Stimulated activated CD4-positive, alpha-beta T cell treated with anti-CD3 and anti-CD28 coated beads, Interleukin-4, amount 100 ng/mL, for 4 hours (primary cell): ENCODE measurements at regions not wholly inside any gene's neighbourhood (a gene's known extent, or its start where the extent isn't known, plus 50 kb on each side); places are given as distances from the start of the nearest gene placed in this dataset.
"Not testable (repeated sequence)": the region's sequence is repeated elsewhere in the genome, so short reads cannot be mapped to it uniquely, and the experiment has no call there.

Source experiments
- DNase-seq, 2 experiments: peaks; one replicate each; pipeline ENCODE4 v3.0.0-alpha.2; 2020

DNA sequence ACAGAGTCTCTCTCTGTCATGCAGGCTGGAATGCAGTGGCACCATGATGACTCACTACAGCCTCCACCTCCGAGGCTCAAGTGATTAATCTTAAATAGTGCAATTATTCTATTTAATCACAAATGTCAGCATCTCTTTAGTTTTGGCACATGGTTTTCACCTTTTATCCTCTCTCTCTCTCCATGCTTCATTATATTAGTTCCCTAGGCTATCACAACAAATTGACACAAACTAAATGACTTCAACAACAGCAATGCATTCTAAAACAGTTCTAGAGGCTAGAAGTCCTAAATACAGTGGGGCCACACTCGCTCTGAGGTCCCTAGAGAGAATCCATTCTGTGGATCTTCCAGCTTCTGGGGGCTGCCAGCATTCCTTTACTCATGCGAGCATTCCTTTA lies 178.2 kb upstream of the ZNG1F start:
- DNase-seq, result not testable (repeated sequence)

DNA sequence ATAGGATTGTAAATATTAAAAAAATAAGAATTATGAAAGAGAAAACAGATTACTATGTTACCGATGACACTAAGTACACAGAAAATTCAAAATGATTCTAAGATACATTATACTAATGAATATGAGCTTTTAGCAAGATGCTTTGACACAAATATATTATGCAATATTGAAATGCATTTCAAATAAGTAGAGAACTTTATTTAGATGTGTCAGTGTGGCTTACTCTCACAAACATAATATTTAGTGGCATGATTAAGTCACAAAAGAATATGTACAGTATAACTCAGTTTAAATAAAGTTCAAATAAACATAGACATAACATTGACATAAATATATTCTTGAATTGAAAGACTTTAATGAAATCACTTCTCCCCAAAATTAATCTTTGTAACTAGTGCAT lies 172.7 kb upstream of the ZNG1F start:
- not testable (repeated sequence) for DNase-seq

DNA sequence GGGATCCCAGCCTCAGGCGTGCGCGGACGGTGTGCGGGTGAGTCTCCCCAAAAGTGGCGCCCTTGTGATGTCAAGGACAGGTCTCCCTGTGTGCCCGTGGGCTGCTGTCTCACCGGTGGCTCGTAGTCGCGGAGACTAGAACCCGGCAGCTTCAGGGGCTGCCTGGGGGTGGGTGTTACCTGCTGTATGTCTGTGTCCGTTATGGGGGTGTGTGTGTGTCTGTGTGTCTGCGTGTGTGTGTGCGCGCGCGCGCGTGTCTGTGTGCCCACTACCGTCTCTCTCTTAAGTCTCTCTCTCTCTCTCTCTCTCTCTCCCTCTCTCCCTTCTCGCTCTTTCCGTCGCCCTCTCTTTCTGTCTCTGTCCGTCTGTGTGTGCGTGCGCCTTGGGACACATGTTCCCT lies 170.0 kb upstream of the ZNG1F start:
- DNase-seq, result peak; percentile 18 to 21

DNA sequence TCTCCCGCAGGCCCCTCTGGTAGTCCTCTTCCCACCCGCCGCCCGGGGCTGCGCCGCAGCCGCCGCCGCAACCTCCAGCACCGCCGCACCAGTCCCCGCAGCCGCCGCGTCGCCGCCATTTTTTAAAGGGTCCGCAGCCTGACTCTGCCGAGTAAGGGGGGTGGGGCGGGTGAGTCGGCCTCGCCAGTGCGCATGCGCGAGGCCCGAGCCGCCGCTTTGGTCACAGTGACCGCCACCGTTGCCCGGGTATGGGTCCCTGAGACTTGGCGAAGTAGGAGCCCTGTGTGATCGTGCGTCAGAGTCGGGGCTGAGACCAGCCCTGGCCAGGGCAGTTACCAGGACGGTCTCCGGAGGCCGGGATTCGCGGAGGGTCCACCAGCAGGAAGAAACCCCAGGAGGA lies 169.6 kb upstream of the ZNG1F start:
- DNase-seq, result peak; percentile 81

DNA sequence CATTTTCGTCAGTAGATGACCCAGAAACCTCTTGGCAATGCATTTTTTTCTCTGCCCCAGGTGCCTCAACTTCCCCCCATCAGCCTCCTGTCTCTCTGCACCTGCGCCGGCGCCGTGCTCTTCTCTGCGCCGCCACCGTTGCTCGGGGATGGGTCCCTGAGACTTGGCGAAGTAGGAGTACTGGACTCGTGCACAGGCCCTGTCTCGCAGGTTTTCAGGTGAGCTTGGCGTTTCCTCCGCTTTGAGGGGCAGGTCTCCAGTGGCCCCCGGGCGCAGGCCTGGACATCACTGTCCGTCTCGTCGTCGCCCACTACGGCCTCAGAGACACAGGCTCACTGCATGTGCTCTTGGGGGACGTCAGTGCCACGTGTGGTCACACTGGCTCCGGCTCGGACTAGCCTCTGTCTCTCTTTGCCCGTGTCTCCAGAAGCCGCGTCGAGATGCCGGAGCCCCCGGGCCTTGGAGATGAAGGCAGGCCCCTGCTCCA lies 168.8 kb upstream of the ZNG1F start:
- DNase-seq, result not testable (repeated sequence)

DNA sequence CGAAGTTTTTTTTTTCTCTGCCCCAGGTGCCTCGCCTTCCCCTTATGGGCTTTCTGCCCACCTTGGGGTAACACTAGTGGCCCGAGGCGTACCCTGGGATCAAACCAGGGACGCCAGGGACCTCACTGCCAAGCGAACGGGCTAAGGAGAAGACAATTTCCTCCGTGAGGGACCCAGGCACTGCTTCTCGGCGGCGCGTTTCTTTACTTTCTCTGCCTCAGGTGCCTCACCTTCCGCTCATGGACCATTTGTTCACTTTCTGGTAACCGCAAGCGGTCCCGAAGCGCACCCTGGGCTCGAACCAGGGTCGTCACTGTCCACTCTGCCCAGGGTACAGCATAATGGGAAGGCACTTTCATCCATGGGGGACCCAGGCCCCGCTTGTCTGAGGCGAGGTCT lies 168.2 kb upstream of the ZNG1F start:
- not testable (repeated sequence) for DNase-seq

DNA sequence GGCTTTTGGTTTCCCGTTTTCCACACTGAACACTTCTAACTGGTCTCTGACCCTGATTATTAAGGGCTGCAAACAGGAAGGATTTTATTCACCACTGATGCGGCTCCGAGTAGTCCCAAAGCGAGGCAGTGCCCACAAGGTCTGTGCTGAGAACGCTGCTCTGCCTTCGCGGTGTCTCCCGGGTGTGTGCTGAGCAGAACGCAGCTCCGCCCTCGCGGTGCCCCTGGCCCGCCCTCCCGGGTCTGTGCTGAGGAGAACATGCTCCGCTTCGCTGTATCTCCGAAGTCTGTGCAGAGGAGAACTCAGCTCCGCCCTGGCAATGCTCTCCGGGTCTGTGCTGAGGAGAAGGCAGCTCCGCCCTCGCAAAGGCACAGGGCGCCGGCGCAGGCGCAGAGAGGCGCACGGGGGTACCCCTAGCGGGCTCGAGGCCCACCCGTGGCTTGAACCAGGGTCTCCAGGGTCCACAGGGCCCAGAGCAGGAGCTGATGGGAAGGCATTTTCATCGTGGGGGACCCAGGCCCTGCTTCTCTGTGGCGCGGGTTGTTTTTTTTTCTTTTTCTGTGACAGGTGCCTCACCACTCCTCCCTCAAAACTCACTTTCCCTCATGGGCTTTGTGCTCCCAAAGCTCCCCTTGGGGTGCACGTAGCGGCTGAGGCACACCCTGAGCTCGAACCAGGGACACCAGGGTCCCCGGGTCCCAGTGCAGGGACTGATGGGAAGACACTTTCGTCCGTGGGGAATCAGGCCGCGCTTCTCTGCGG lies 167.7 kb upstream of the ZNG1F start:
- DNase-seq, result peak; percentile 83 to 93

DNA sequence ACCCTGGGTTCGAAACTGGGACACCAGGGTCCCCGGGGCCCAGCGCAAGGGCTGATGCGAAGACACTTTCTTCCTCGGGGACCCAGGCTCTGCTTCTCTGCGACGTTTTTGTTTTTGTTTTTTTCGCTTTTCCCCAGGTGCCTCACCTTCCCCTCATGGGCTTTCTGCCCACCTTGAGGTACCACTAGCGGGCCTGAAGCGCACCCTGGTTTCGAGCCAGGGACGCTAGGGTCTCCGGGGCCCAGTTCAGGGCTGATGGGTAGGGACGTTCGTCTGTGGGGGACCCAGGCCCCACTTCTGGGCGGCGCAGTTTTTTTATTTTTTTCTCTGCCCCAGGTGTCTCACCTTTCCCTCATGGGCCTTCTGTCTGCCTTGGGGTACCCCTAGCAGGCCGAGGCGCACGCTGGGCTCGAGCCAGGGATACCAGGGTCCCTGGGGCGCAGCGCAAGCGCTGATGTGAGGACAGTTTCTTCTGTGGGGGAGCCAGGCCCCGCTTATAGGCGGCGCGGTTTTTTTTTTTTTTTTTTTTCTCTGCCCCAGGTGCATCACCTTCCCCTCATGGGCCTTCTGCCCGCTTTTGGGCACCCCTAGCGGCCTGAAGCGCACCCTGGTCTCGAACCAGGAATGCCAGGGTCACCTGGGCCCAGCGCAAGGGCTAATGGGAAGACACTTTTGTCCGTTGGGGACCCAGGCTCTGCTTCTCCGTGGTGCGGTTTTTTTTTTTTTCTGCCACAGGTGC lies 166.8 kb upstream of the ZNG1F start:
- DNase-seq, result not testable (repeated sequence)

DNA sequence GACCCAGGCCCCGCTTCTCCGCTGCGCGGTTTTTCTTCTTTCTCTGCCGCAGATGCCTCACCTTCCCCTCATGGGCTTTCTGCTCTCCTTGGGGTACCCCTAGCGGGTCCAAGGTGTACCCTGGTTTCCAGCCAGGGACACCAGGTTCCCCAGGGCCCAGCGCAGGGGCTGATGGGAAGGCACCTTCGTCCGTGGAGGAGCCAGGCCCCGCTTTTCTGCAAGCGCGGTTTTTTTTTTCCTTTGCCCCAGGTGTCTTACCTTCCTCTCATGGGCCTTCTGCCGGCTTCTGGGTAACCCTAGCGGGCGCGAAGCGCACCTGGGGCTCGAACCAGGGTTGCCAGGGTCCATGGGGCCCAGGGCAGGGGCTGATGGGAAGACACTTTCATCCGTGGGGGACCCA lies 165.9 kb upstream of the ZNG1F start:
- peak; percentile 18 to 19 for DNase-seq

DNA sequence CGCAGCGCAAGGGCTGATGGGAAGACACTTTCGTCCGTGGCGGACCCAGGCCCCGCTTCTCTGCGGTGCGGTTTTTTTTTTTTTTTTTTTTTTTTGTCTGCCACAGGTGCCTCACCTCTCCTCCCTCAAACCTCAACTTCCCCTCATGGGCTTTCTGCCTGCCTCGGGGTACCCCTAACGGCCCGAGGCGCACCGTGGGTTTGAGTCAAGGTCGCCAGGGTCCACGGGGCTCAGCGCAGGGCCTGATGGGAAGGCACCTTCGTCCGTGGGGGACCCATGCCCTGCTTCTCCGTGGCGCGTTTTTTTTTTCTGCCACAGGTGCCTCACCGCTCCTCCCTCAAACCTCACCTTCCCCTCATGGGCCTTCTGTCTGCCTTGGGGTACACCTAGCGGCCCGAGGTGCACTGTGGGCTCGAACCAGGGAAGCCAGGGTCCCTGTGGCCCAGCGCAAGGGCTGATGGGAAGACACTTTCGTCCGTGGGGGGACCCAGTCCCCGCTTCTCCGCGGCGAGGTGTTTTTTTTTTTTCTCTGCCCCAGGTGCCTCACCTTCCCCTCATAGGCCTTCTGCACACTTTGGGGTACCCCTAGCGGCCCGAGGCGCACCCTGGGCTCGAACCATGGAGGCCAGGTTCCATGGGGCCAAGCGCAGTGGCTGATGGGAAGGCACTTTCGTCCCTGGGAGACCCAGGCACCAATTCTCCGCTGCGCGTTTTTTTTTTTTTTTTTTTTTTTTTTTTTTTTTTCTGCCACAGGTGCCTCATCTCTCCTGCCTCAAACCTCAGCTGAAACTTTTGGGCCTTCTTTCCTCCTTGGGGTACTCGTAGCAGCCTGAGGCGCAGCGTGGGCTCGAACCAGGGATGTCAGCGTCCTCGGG lies 165.2 kb upstream of the ZNG1F start:
- not testable (repeated sequence) for DNase-seq

DNA sequence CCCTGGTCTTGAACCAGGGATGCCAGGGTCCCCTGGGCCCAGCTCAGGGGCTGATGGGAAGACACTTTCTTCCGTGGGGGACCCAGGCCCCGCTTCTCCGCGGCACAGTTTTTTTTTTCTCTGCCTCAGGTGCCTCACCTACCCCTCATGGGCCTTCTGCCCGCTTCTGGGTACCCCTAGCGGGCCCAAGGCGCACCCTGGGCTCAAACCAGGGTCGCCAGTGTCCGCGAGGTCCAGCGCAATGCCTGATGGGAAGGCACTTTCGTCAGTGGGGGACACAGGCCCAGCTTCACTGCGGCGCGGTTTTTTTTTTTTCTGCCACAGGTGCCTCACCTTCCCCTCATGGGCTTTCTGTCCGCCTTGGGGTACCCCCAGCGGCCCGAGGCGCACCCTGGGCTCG lies 163.9 kb upstream of the ZNG1F start:
- DNase-seq, result not testable (repeated sequence)

DNA sequence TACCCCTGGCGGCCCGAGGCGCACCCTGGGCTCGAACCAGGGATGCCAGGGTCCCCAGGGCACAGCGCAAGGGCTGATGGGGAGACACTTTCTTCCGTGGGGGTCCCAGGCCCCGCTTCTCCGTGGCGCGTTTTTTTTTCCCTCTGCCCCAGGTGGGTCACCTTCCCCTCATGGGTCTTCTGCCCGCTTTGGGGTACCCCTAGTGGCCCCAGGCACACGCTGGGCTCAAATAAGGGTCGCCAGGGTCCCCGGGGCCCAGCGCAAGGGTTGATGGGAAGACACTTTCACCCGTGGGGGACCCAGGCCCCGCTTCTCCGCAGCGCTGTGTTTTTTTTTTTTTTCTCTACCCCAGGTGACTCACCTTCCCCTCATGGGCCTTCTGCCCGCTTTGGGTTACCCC lies 163.3 kb upstream of the ZNG1F start:
- DNase-seq, result not testable (repeated sequence)

DNA sequence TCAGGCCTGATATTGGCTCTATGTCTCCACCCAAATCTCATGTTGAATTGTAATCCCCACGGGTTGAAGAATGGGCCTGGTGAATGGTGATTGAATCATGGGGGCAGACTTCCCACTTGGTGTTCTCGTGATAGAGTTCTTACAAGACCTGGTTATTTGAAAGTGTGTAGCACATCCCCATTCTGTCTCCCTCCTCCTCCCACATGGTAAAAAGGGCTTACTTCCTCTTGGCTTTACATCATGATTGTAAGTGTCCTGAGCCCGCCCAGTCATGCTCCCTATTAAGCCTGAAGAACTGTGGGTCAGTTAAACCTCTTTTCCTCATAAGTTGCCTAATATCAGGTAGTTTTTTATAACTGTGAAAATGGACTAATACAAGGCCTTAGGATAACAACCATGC lies 158.8 kb upstream of the ZNG1F start:
- DNase-seq, result not testable (repeated sequence)

DNA sequence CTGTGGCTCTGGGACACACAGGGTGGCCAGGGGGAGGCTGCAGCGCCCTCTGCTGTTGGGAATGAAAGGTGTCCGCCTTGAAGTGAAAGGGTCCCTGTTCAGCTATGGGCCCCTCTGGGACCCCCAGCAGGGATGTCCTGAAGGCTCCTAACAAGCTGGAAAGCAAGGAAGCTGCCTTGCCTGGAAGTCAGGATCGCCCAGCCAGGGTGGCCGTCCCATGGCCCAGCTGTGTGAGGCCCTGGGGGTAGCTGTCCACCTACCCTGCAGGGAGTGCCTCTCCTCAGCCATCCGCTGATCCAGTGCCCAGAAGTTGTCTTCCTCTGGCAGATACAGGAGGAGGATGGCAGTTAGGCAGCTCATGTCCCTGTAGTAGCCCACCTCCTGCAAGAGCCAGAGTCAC lies 143.4 kb upstream of the ZNG1F start:
- not testable (repeated sequence) for DNase-seq

DNA sequence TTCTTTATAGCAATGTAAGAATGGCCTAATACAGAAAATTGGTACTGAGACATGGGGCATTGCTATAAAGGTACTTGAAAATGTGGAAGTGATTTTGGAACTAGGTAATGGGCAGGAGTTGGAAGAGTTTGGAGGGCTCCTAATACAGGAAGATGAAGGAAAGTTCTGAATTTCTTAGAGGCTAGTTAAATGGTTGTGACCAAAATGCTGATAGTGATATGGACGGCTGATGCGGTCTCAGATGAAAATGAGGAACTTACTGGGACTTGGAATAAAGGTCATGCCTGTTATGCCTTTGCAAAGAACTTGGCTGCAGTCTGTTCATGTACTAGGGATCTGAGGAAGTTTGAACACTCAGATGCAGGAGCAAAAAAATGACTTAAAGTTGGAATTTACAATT lies 132.2 kb upstream of the ZNG1F start:
- not testable (repeated sequence) for DNase-seq

DNA sequence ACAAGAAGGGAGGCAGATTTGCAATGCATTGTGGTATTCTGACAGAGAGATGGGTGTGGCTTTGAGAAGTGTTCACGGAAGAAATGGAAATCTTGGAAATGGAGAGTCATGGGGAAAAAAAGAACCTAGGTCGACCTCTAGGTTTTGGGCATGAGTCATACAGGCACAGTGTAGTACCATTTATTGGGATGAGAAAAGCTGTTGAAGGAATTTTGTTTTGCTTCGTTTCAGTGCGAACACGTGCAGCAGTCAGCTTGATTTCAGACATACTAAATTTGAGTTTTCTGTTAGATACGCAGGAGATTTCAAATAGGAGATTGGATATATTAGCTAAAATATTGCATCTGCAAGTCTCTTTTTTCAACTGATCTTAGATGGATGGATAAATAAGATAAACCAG lies 119.8 kb upstream of the ZNG1F start:
- DNase-seq, result not testable (repeated sequence)

DNA sequence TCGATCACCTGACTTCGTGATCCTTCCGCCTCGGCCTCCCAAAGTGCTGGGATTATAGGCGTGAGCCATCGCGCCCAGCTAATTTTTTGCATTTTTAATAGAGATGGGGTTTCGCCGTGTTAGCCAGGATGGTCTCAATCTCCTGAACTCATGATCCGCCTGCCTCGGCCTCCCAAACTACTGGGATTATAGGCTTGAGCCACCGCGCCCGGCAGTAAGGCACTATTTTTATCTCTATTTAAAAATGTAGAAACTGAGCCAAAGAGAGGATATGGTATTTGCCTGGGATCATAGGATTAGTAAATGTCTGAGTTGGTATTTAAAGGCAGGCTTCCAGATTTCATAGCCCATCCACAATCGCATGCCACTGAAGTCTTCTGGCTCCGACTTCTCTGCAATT lies 96.6 kb upstream of the ZNG1F start:
- DNase-seq, result not testable (repeated sequence)

DNA sequence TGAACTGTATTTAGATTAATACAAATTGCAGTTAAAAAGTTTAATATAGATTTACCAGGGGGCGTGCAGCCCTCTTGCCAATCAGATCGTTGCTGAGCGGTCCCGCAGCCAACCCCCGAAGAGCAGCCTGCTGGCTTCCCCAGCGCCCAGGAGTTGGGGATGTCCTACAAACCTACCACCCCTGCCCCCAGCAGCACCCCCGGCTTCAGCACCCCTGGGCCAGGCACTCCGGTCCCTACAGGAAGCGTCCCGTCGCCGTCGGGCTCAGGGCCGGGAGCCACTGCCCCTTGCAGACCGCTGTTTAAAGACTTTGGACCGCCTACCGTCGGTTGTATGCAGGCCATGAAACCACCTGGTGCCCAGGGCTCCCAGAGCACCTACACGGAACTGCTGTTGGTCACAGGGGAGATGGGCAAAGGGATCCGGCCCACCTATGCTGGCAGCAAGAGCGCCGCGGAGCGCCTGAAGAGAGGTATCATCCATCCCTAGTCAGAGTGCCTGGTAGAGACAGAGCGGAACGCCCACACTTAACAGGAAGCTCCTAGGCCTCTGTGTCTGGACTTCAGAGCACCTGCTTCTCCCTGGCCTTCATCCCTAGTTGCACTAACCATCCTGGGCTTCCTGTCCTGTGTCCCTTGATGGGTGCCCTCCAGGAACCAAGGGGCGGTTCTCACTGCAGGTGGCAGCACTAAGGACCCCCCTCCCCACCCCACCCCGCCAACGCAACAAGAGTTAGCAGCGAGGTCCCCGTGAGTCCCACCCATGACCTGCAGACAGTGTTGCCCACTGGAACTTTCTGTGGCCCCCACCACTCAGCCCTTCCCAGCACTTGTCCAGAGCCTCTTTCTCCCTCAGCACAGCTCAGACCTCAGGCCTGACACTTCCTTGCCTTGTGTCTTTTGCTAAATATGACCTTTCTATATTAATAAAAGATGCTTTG lies 91.5 kb upstream of the ZNG1F start:
- DNase-seq, result not testable (repeated sequence)

DNA sequence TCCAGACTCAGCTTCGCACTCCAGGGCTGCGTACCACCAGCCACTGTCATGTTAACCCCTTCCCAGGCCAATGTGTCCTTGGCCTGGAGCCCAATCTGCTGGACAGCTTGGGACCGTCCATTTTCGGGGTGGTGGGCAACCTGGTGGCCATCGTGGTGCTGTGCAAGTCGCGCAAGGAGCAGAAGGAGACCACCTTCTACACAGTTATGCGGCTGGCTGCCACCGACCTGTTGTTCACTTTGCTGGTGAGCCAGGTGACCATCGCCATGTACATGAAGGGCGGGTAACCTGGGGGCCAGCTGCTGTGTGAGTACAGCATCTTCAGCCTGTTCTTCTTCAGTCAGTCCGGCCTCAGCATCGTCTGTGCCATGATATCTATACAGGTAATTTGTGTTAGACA lies 90.3 kb upstream of the ZNG1F start:
- not testable (repeated sequence) for DNase-seq

DNA sequence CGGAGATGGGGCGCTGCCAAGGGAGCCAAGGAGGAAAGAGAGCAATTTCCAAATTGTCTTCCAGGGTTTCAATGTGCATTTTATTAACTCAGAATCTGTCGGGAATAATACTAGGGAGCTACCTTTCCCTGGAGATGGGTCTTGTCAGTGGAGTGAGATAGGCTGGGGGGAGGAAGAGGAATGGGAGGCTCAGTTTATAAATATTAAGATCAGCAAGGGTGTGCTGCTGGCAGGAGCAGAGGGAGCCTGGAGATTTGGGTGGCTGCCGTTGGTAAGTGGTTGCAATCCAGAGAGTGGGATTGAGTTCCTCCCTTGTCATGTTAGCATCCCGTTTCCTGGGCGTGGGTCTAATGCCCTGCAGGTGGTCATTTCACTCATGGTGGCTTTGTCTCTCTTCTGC lies 89.9 kb upstream of the ZNG1F start:
- DNase-seq, result not testable (repeated sequence)

DNA sequence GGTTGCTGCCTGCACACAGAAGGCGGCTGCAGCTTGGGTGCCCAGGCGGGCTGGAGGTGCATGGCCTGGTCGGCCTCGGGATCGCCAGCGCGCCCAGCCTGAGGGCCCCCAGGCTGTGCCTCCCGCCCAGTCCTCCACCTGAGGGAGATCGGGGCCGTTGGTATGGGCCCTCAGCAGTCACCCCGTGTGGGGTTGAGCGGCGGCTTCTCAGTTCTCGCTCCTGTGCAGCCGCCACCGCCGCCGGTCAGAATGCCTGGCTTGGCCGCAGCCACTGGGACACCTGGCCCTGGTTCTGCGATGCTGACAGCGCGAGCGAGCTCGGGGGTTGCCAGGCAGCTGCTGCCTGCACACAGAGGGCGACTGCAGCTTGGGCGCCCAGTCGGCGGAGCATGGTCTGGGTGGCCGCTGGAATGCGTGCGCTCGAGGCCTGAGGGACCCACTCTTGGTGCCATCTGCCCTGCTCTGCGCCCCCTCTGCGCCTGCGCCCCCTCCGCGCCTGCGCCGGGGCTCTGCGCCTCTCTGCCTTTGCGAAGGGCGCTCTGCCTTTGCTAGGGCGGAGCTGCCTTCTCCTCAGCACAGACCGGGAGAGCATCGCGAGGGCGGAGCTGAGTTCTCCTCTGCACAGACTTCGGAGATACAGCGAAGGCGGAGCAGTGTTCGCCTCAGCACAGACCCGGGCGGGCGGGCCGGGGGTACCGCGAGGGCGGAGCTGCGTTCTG lies 84.6 kb upstream of the ZNG1F start:
- peak; percentile 72 to 79 for DNase-seq
